ENCODE measurements at regions not wholly inside any gene's neighbourhood (a gene's known extent, or its start where the extent isn't known, plus 50 kb on each side); places are given as distances from the start of the nearest gene placed in this dataset.

- TF ChIP-seq GATA1 (IDR thresholded peaks at IDR 0.05; ENCODE audit: low read depth, low read length), result no peak
- TF ChIP-seq POLR2A (IDR thresholded peaks at IDR 0.05; ENCODE audit: low read length), result no peak
- DNase-seq, result no peak
These were observed 846.5 kb downstream of the DHX35 start for GRCh38 chr20:39808613-39809012.

DNA sequence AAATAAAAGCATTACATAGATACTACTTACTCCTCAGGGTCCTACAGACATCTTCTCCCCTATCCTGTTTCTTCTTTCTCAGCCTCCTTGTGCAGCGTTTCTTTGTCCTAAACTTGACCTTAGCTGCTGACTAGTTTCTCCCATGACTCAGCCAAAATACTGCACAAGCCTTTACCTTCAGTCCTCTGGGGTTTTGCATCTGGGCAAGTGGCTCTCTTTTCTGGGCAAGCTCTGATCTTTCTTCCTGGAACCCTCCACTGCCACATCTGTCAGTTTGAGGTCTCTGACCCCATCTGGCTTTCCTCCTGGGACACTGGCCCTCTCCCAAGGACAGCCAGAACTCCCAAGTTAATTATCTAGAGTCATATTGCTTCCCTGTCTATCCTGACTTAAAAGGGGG lies 838.4 kb downstream of the DHX35 start:
- no peak for TF ChIP-seq POLR2A (IDR thresholded peaks at IDR 0.05; ENCODE audit: low read length)
- TF ChIP-seq GATA1 (IDR thresholded peaks at IDR 0.05; ENCODE audit: low read depth, low read length), result no peak
- no peak for DNase-seq

DNA sequence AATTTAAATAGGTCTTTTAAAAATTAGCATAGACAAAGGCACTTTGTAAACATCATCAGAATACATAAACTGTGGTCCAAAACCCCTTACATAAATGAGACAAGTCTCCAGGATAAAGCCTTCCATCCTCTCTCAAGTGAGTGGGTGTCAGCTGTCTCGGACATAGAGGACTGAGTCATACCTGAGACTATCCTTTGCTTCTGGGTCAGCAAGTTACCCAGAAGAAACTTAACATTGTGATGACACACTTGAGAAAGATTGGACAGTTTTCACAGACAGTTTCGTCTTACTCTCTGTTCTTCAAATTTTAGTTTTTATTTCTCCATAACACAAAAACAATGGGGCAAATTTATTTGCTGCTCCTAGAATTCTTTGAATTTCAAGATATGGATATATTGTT lies 838.0 kb downstream of the DHX35 start:
- TF ChIP-seq GATA1 (IDR thresholded peaks at IDR 0.05; ENCODE audit: low read depth, low read length) (no peak), POLR2A (IDR thresholded peaks at IDR 0.05; ENCODE audit: low read length) (no peak)
- no peak for DNase-seq

DNA sequence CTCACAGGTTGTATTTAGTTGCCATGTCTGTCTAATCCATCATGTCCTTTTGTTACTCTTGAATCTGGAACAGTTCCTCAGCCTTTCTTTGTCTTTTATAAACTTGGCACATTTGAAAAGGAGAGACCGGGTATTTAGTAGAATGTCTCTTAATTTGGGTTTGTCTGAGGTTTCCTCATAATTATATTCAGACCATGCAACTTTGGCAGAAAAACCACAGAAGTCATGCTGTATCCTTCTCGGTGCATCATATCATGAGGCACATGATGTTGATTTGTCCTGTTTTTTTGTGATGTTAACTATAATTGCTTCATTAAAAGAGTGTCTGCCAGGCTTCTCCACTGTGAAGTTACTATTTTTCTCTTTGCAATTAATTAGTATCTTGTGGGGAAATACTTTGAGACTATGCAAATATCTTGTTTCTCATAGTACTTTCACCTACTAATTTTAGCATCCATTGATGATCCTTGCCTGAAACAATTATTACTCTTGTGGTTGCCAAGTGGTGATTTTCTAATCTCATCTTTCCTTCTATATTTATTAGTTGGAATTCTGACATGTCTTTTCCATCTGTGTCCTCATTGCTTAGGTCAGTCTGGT lies 837.3 kb downstream of the DHX35 start:
- no peak for TF ChIP-seq POLR2A (IDR thresholded peaks at IDR 0.05; ENCODE audit: low read length)
- no peak for TF ChIP-seq GATA1 (IDR thresholded peaks at IDR 0.05; ENCODE audit: low read depth, low read length)
- DNase-seq, result no peak

GRCh38 chr20:39795401-39796272 lies 833.5 kb downstream of the DHX35 start:
- DNase-seq, result no peak
- TF ChIP-seq POLR2A (IDR thresholded peaks at IDR 0.05; ENCODE audit: low read length), result no peak
- TF ChIP-seq GATA1 (IDR thresholded peaks at IDR 0.05; ENCODE audit: low read depth, low read length), result no peak

- TF ChIP-seq GATA1 (IDR thresholded peaks at IDR 0.05; ENCODE audit: low read depth, low read length) (no peak), POLR2A (IDR thresholded peaks at IDR 0.05; ENCODE audit: low read length) (no peak)
- no peak for DNase-seq
These were observed 830.2 kb downstream of the DHX35 start for GRCh38 chr20:39792334-39792733.

GRCh38 chr20:39789411-39789810 lies 827.3 kb downstream of the DHX35 start:
- DNase-seq, result no peak
- no peak for TF ChIP-seq GATA1 (IDR thresholded peaks at IDR 0.05; ENCODE audit: low read depth, low read length)
- TF ChIP-seq POLR2A (IDR thresholded peaks at IDR 0.05; ENCODE audit: low read length), result no peak

DNA sequence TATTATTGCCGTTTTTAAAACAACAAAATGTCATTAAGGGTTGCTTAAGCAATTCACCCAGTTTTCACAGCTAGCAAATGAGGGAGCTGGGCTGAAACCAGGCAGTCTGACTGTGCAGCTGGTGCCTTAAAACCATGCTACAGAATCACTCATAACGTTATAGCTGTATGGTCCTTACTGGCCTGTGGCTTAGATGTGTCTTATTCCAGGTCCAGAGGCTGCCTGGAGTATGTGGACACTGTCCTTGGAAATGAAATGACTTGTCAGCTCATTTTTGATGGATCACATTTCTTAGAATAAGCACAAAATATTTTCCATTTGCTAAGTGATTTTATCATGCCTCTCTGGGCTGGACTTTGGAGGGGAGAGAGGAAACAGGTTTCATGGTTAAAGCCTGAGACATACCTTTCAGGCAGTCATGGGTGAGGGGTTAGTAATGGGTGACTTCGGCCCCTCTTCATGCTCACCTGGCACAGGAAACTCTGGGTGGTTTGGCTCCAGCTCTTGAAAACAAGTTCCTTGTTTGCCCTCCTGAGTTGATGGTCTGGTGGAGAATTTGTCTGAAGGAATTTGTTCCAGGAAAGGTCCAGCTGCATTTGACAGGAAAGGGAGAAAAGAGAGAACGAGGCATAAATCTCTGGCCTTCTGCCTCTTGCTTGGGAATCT lies 823.2 kb downstream of the DHX35 start:
- no peak for DNase-seq
- TF ChIP-seq POLR2A (IDR thresholded peaks at IDR 0.05; ENCODE audit: low read length) (no peak), GATA1 (IDR thresholded peaks at IDR 0.05; ENCODE audit: low read depth, low read length) (no peak)

- no peak for DNase-seq
- TF ChIP-seq POLR2A (IDR thresholded peaks at IDR 0.05; ENCODE audit: low read length) (no peak), GATA1 (IDR thresholded peaks at IDR 0.05; ENCODE audit: low read depth, low read length) (no peak)
These were observed 822.5 kb downstream of the DHX35 start for GRCh38 chr20:39784693-39785092.

DNA sequence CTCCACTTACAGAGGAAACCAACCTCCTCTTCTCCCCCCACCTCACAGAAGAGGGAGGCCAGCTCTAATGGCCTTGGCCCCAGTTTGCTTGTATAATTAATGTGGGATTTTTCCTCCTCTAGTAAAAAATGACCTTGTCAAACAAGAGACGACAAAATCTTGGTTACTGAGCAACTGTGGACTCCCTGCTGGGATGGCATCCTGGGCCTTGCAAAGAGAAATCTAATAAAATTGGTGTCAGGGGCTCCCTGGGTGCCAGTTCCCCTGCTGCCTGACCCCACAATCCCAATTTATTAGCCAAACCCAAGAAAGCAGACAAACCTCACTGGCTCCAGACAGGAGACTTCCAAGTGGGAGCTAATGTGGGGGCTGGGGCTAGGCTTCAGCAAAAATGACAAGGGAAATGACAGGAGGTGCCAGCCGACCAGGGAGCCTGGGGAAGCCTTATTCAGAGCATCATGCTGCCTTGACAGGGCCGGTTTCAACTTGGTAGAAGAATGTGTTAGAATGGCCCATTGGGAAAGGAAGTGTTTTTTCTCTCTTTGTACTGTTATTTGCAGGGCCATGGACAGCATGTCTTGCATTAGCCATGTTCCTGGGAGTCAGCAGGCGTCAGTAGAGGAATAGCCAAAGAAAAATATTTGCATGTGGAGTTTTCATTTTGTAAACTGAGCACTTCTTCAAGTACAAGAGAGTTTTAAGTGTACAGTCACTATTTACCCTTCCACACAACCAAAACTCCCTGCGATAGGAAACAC lies 816.9 kb downstream of the DHX35 start:
- DNase-seq, result no peak
- no peak for TF ChIP-seq POLR2A (IDR thresholded peaks at IDR 0.05; ENCODE audit: low read length)
- no peak for TF ChIP-seq GATA1 (IDR thresholded peaks at IDR 0.05; ENCODE audit: low read depth, low read length)

- TF ChIP-seq POLR2A (IDR thresholded peaks at IDR 0.05; ENCODE audit: low read length), result no peak
- no peak for TF ChIP-seq GATA1 (IDR thresholded peaks at IDR 0.05; ENCODE audit: low read depth, low read length)
- no peak for DNase-seq
These were observed 816.3 kb downstream of the DHX35 start for GRCh38 chr20:39778431-39778830.

- no peak for TF ChIP-seq POLR2A (IDR thresholded peaks at IDR 0.05; ENCODE audit: low read length)
- TF ChIP-seq GATA1 (IDR thresholded peaks at IDR 0.05; ENCODE audit: low read depth, low read length), result no peak
- DNase-seq, result no peak
These were observed 815.5 kb downstream of the DHX35 start for GRCh38 chr20:39777610-39778009.

GRCh38 chr20:39775110-39775509 lies 813.0 kb downstream of the DHX35 start:
- DNase-seq, result no peak

More at GRCh38 chr20:39775110-39775509, 813.0 kb downstream of the DHX35 start:
- TF ChIP-seq POLR2A (IDR thresholded peaks at IDR 0.05; ENCODE audit: low read length) (no peak), GATA1 (IDR thresholded peaks at IDR 0.05; ENCODE audit: low read depth, low read length) (no peak)
